ENCODE measurements at regions not wholly inside any gene's neighbourhood (a gene's known extent, or its start where the extent isn't known, plus 50 kb on each side); places are given as distances from the start of the nearest gene placed in this dataset.

GRCh38 chr3:135621184-135621920 lies 344.2 kb upstream of the PPP2R3A start:
- TF ChIP-seq, protein P1, sequence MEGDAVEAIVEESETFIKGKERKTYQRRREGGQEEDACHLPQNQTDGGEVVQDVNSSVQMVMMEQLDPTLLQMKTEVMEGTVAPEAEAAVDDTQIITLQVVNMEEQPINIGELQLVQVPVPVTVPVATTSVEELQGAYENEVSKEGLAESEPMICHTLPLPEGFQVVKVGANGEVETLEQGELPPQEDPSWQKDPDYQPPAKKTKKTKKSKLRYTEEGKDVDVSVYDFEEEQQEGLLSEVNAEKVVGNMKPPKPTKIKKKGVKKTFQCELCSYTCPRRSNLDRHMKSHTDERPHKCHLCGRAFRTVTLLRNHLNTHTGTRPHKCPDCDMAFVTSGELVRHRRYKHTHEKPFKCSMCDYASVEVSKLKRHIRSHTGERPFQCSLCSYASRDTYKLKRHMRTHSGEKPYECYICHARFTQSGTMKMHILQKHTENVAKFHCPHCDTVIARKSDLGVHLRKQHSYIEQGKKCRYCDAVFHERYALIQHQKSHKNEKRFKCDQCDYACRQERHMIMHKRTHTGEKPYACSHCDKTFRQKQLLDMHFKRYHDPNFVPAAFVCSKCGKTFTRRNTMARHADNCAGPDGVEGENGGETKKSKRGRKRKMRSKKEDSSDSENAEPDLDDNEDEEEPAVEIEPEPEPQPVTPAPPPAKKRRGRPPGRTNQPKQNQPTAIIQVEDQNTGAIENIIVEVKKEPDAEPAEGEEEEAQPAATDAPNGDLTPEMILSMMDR (IDR thresholded peaks at IDR 0.05; ENCODE audit: low read depth, low read length, missing control alignments), result no peak
- no peak overlapping the region for H3K4me3 ChIP-seq (ENCODE audit: low read depth, low read length)
- no peak for DNase-seq (ENCODE audit: low read depth)

DNA sequence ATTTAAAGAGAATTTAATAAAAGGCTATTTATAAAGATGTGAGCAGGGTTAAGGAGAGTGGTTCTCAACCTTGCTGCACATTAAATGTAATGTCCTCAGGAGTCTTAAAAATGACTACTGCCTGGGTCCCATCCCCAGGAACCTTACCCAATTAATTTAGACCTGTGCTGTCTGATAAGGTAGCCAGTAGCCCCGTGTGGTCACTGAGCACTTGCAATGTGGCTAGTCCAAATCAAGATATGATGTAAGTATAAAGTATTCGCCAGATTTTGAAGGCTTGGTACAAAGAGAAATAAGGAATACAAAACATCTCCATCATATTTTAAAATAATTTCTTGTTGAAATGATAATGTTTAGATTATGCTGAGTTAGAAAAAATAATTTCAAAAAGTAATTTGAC lies 343.3 kb upstream of the PPP2R3A start:
- DNase-seq (ENCODE audit: low read depth), result no peak
- H3K4me3 ChIP-seq (ENCODE audit: low read depth, low read length), result no peak overlapping the region
- TF ChIP-seq, protein P1 (IDR thresholded peaks at IDR 0.05; ENCODE audit: low read depth, low read length, missing control alignments), result no peak

DNA sequence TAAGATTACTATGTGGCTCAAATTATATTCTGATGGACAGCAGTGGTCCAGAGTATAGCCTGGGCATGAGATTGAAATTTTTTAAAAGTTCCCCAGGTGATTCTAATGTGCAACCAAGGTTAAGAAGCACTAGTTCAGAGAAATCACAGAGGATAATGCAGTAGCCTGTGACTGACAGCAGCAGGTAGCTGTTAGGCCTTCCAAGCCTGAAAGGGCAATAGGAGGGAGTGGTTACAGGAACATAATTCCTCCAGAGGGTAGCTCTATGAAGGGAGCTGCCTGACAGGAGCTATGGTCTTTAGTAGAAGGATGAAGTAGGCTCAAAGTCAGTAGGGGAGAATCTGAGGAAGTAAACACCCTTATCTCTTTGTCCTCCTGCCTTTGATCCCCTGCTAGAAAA lies 342.9 kb upstream of the PPP2R3A start:
- no peak for DNase-seq (ENCODE audit: low read depth)
- TF ChIP-seq, protein P1 (IDR thresholded peaks at IDR 0.05; ENCODE audit: low read depth, low read length, missing control alignments), result no peak
- no peak overlapping the region for H3K4me3 ChIP-seq (ENCODE audit: low read depth, low read length)

DNA sequence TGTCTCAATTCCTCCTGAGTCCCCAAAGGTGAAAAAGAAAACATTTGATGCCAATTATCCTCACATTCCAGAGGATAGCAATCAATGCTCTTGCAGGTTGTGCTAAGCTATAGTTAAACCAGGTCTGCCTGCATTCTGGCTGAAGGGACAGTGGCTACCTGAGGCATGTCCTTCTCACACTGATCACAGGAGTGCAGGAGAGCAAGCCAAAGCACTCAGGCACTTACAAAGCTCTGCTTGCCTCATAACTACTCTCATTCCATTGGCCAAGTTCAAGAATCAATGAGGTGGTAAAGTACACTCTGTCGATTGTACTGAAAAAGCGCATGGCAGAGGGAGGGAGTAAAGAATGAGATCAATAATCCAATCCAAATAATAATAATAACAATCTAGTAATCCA lies 342.0 kb upstream of the PPP2R3A start:
- H3K4me3 ChIP-seq (ENCODE audit: low read depth, low read length), result no peak overlapping the region
- TF ChIP-seq, protein P1 (IDR thresholded peaks at IDR 0.05; ENCODE audit: low read depth, low read length, missing control alignments), result no peak

GRCh38 chr3:135627057-135627456 lies 338.5 kb upstream of the PPP2R3A start:
- no peak for DNase-seq (ENCODE audit: low read depth)
- H3K4me3 ChIP-seq (ENCODE audit: low read depth, low read length), result no peak overlapping the region
- TF ChIP-seq, protein P1 (IDR thresholded peaks at IDR 0.05; ENCODE audit: low read depth, low read length, missing control alignments), result no peak

More for the DNA sequence above, 342.0 kb upstream of the PPP2R3A start:
- DNase-seq (ENCODE audit: low read depth), result no peak

DNA sequence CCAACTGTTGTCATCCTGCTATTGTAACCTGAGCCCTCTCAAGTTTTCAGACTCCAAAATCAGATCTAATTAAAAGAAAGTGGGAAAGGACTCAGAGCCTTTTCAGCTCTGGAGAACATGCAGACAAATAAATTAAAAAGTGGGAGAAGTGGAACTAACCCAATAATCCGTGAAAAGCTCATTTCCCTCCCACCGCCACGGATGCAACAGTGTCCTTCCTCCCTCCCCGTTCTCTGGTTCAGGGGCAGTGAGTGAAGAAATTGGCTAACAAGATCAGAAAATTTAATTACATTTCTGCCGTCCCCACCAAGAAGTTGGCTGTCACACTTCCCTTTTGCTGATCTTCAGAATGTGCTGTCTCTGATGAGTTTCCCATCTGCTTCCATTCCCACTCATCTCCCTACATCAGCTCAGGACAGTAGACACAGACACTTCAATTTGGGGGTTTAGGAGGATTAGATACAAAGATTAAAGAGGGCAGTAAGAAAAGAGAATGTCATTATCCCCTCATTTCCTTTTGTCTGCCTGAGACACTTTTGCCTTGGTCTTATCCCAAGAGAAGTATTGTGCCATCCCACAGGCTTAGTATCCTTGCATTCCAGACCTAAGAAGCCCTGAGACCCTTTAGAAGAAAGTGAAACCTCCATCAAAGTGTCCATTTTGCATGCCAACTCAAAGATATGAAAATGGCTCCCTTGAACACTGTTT lies 335.7 kb upstream of the PPP2R3A start:
- DNase-seq (ENCODE audit: low read depth), result no peak
- H3K4me3 ChIP-seq (ENCODE audit: low read depth, low read length), result no peak overlapping the region
- TF ChIP-seq, protein P1 (IDR thresholded peaks at IDR 0.05; ENCODE audit: low read depth, low read length, missing control alignments), result no peak
